ENCODE measurements at regions not wholly inside any gene's neighbourhood (a gene's known extent, or its start where the extent isn't known, plus 50 kb on each side); places are given as distances from the start of the nearest gene placed in this dataset.

- TF ChIP-seq CTCF (IDR thresholded peaks at IDR 0.05) (no peak), EZH2 (IDR thresholded peaks at IDR 0.05; ENCODE audit: borderline replicate concordance, insufficient read depth, low read depth, low read length, poor library complexity, severe bottlenecking) (no peak)
Observed at GRCh38 chr22:49417833-49418232, 409.8 kb downstream of the BRD1 start.
